Heart right ventricle (tissue), 16 donors: ENCODE measurements at regions not wholly inside any gene's neighbourhood (a gene's known extent, or its start where the extent isn't known, plus 50 kb on each side); places are given as distances from the start of the nearest gene placed in this dataset.

Experiments
- ATAC-seq, 8 donors: fragments of 200-7000 bp; cut with Tn5 transposase; one replicate each; pipeline ENCODE4 v1.9.1; 2020; ENCODE audit warnings: mild to moderate bottlenecking in 8 of 8, moderate library complexity in 8 of 8, moderate number of reproducible peaks in 1 of 8
- DNase-seq, 2 donors: peaks; one replicate each; pipeline ENCODE4 v3.0.0-alpha.2; 2020
- H3K27ac ChIP-seq, 10 donors: fragments of 200-600 bp; sonication (generic) in 2 of 10; one replicate each; pipeline versions ENCODE4 v1.5.0 to v1.8.0; 2020 to 2022; ENCODE audit warnings: mild to moderate bottlenecking in 3 of 10
- H3K27me3 ChIP-seq, 7 donors: fragments of 200-600 bp; one replicate each; pipeline ENCODE4 v1.8.0; 2021 to 2022; ENCODE audit warnings: mild to moderate bottlenecking in 2 of 7
- H3K36me3 ChIP-seq, 9 donors: fragments of 200-600 bp; sonication (generic) in 1 of 9; one replicate each; pipeline versions ENCODE4 v1.5.0 to v1.8.0; 2020 to 2022; ENCODE audit warnings: mild to moderate bottlenecking in 2 of 9
- H3K4me1 ChIP-seq, 9 donors: fragments of 200-600 bp; sonication (generic) in 1 of 9; one replicate each; pipeline versions ENCODE4 v1.5.0 to v1.8.0; 2020 to 2022; ENCODE audit warnings: mild to moderate bottlenecking in 4 of 9
- H3K4me3 ChIP-seq, 10 donors: fragments of 200-600 bp; sonication (generic) in 2 of 10; one replicate each; pipeline versions ENCODE4 v1.5.0 to v1.8.0; 2020 to 2022; ENCODE audit warnings: mild to moderate bottlenecking in 7 of 10, moderate library complexity in 2 of 10
- H3K9me3 ChIP-seq, 11 donors: fragments of 200-600 bp in 10 of 11; sonication (generic) in 2 of 11; one replicate each; pipeline versions ENCODE4 v1.5.0 to v1.8.0; 2013 to 2022; ENCODE audit warnings: mild to moderate bottlenecking in 2 of 11, control low read depth in 1 of 11, moderate library complexity in 1 of 11
- WGBS, 2 donors: extraction: QIAGEN DNeasy Blood & Tissue Kit; methylation state at CpG; one replicate each; pipeline ENCODE4 v1.1.7; 2013; ENCODE audit warnings: inconsistent platforms in 1 of 2; 5-methylcytosine and 5-hydroxymethylcytosine counted together
- intact Hi-C, 10 donors: fragments of 100-400 bp; cut with DNase I; formaldehyde crosslinking; loops; one replicate each; pipeline versions ENCODE4 v1.11.1 to v1.14.2; 2022
- TF ChIP-seq, protein P1 (sequence below), 9 donors: fragments of 200-600 bp; sonication (generic) in 2 of 9; IDR thresholded peaks; one replicate each; pipeline versions ENCODE4 v1.5.0 to v1.8.0; 2021 to 2022; ENCODE audit warnings: antibody characterized with exemption in 9 of 9, mild to moderate bottlenecking in 5 of 9, moderate library complexity in 1 of 9
- donor health status: Arrhythmogenic right ventricular cardiomyopathy.
- donor health status: ischemic (EF 13 %, LVEDD 7.1; RV severe dilation, severe dysfunction).
- donor health status: healthy with polysubstance abuse.
- donor health status: DM: no; HTN: yes; CAD: no.
- donor health status: DM: no; HTN: no; CAD: no.
- donor health status: ischemic (EF 25% LVEDD 6.9; RV normal size, moderate dysfunction).
- donor health status: ischemic (EF 25% LVEDD 5.7; RV mildly dilated, moderate dysfunction).
- donor health status: healthy.
- donor health status: DM: yes; HTN: yes; CAD: no.
- donor health status: Ischemic cardiomyopathy.
- donor health status: ischemic (EF 35%, LVEDD 5.7; RV mildly dilated, moderate dysfunction).
- donor health status: nonischemic (EF 11% LVEDD 7.7; RV severe dilation, severe dysfunction).
- donor health status: DM: yes; HTN: yes; CAD: no.
- donor health status: PGD.
- donor health status: ischemic (EF 29% LVEDD 5.4; RV normal size, mild dysfunction).
- donor health status: nonischemic (EF 23%, LVEDD 6.1; RV moderate dilation, normal function).

- intact Hi-C loops = no loop called here
- Histone ChIP-seq H3K9me3 (no peaks in the 10 kb centered on the region), H3K4me3 (no peak overlapping the region)
Observed at GRCh38 chr1:187053876-187054275, 225.1 kb downstream of the PLA2G4A start.

DNA sequence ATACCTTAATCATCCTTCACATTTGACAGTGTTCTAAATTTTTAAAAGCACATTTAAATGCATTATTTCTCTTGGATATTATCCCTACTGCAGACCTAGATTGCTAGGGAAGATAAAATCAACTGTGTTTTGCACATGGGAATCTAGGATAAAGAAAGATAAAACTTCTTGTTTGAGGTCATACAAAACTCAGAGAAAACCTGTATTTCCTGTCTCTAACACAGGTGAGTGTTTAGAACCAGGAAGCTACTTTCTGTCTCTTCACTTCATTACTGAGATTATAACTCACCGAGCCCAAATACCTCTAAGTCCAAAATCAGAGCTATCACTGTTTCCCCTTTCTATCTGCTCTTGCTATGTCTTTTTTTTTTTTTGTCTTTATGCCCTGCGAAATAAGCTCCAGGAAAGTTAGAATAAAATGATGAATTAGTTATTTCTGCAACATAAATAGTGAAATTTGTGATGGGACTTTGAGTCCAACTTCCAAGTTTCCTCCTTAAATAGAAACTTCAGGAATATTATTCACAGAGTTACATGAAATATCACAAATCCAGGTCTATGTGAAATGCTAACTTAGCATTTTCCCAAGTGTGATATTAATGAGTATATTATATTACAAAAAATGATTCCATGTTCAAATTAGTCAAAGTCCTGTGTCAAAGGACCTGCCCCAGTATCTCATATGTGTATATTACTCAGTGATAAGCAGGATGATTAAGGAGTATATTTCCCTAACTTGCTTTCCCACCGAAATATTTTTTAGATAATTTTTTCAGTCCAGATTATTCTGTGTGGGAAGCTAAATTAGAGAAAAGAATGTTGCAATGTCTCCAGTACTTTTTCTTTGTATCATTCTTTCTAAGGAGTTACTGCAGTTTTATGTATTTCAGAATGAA, 226.4 kb downstream of the PLA2G4A start:
- TF ChIP-seq, protein P1, sequence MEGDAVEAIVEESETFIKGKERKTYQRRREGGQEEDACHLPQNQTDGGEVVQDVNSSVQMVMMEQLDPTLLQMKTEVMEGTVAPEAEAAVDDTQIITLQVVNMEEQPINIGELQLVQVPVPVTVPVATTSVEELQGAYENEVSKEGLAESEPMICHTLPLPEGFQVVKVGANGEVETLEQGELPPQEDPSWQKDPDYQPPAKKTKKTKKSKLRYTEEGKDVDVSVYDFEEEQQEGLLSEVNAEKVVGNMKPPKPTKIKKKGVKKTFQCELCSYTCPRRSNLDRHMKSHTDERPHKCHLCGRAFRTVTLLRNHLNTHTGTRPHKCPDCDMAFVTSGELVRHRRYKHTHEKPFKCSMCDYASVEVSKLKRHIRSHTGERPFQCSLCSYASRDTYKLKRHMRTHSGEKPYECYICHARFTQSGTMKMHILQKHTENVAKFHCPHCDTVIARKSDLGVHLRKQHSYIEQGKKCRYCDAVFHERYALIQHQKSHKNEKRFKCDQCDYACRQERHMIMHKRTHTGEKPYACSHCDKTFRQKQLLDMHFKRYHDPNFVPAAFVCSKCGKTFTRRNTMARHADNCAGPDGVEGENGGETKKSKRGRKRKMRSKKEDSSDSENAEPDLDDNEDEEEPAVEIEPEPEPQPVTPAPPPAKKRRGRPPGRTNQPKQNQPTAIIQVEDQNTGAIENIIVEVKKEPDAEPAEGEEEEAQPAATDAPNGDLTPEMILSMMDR (IDR thresholded peaks at IDR 0.05) = no peak
- DNase-seq (no peak), ATAC-seq (no peak)
- peaks cover 0 to 4% (median 0%) of the 10 kb centered on the region in 9 donors for H3K4me1 ChIP-seq
- no peak overlapping the region for H3K4me3 ChIP-seq
- 66 to 69% methylated on average over 3 of the region's 3 CpGs for WGBS, 2 donors
- intact Hi-C loops = no loop called here
- H3K36me3 ChIP-seq = no peaks in the 10 kb centered on the region
- H3K9me3 ChIP-seq = no peaks in the 10 kb centered on the region
- H3K27ac ChIP-seq = no peak overlapping the region
- no peaks in the 10 kb centered on the region for H3K27me3 ChIP-seq

More at GRCh38 chr1:187053876-187054275, 225.1 kb downstream of the PLA2G4A start:
- 57 to 59% methylated on average over 4 of the region's 4 CpGs for WGBS, 2 donors
- Histone ChIP-seq H3K36me3 (no peaks in the 10 kb centered on the region), H3K27me3 (no peaks in the 10 kb centered on the region), H3K4me1 (peaks cover 0 to 4% (median 0%) of the 10 kb centered on the region in 9 donors), H3K27ac (no peak overlapping the region)
- no peak for DNase-seq
- ATAC-seq = no peak
- TF ChIP-seq, protein P1 (IDR thresholded peaks at IDR 0.05) = no peak

- no peak overlapping the region for H3K27ac ChIP-seq
- no peaks in the 10 kb centered on the region for H3K36me3 ChIP-seq
- DNase-seq (no peak), ATAC-seq (no peak)
- WGBS, 2 donors = 85% methylated on average over 2 of the region's 2 CpGs
- no peaks in the 10 kb centered on the region for H3K27me3 ChIP-seq
- intact Hi-C loops = no loop called here
- no peaks in the 10 kb centered on the region for H3K4me1 ChIP-seq
- no peaks in the 10 kb centered on the region for H3K9me3 ChIP-seq
- H3K4me3 ChIP-seq = no peak overlapping the region
- TF ChIP-seq, protein P1 (IDR thresholded peaks at IDR 0.05) = no peak
Observed at GRCh38 chr1:187063271-187063670, 234.5 kb downstream of the PLA2G4A start.

- 92 to 94% methylated on average over 1 of the region's 1 CpG for WGBS, 2 donors
- ATAC-seq (no peak), DNase-seq (no peak)
- TF ChIP-seq, protein P1 (IDR thresholded peaks at IDR 0.05) = no peak
- H3K27me3 ChIP-seq = no peaks in the 10 kb centered on the region
- H3K36me3 ChIP-seq = no peaks in the 10 kb centered on the region
- H3K9me3 ChIP-seq = no peaks in the 10 kb centered on the region
- H3K27ac ChIP-seq = no peak overlapping the region
- H3K4me1 ChIP-seq = no peaks in the 10 kb centered on the region
- intact Hi-C loops = no loop called here
- no peak overlapping the region for H3K4me3 ChIP-seq
Observed at GRCh38 chr1:187067160-187067559, 238.4 kb downstream of the PLA2G4A start.
